ENCODE measurements at regions not wholly inside any gene's neighbourhood (a gene's known extent, or its start where the extent isn't known, plus 50 kb on each side); places are given as distances from the start of the nearest gene placed in this dataset.

DNA sequence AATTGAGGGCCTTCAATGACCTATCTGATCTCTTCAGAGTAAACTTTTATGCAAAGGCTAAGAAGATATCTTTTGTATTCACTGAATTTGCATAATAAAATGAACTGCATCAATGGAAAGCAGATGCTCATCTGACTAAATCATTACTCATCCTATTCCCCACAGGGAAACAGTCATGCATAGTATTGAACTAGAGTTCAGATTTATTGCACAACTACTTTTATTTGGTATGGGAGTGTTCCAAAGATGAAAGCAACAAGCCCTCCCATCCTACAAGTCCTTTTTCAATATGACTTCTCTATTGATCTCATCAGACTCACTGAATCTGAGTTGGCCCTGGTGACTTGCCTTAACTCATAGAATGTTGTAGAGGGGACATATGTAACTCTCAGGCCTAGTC lies 159.8 kb downstream of the KITLG start:
- peak; percentile 33 for TF ChIP-seq FOS (IDR thresholded peaks at IDR 0.05; ENCODE audit: borderline replicate concordance, insufficient read depth, low read length)
- TF ChIP-seq, protein P1, sequence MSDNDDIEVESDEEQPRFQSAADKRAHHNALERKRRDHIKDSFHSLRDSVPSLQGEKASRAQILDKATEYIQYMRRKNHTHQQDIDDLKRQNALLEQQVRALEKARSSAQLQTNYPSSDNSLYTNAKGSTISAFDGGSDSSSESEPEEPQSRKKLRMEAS (IDR thresholded peaks at IDR 0.05; ENCODE audit: insufficient read depth, insufficient read length), result no peak
- no peak overlapping the region for H3K4me3 ChIP-seq (replicated peaks in 1 of 3; ENCODE audit: insufficient read depth in 1 of 3, low read depth in 1 of 3, low read length in 3 of 3)
- POLR2A ChIA-PET, result no interaction called here
- H3K9me3 ChIP-seq (replicated peaks; ENCODE audit: control insufficient read depth, insufficient read depth, low read length), result no peaks in the 10 kb centered on the region
- CTCF ChIA-PET, result interaction anchor here (1.0 to 1.4 kb wide), 2 partner anchors 9 to 27 kb away, joined by 3 to 4 read pairs; no protein-coding TSS in a partner anchor
- H3K4me2 ChIP-seq (ENCODE audit: insufficient read depth, low read length), result no peak overlapping the region
- dilution Hi-C loops (cut with MboI; ENCODE audit: extremely low pct_ligation_motif_present, low sequenced_read_pairs) (no loop called here), intact Hi-C loops (cut with micrococcal nuclease) (no loop called here)
- H3K9me1 ChIP-seq (replicated peaks; ENCODE audit: control insufficient read depth, extremely low read depth, insufficient read depth, low read length), result no peaks in the 10 kb centered on the region
- FAIRE-seq (no peak), DNase-seq (ENCODE audit: low read depth, low spot score) (no peak)
- BruUV-seq (replicated peaks), result no TSS peak
- H3K27ac ChIP-seq (ENCODE audit: insufficient read depth, low read depth, low read length), result no peak overlapping the region
- H3K79me2 ChIP-seq (ENCODE audit: control insufficient read depth, insufficient read depth, low read length), result no peaks in the 10 kb centered on the region
- no peaks in the 10 kb centered on the region for H3K27me3 ChIP-seq (ENCODE audit: control insufficient read depth in 2 of 2, insufficient read depth in 2 of 2, low read length in 2 of 2)
- no peaks in the 10 kb centered on the region for H3K36me3 ChIP-seq (ENCODE audit: control insufficient read depth in 2 of 2, extremely low read depth in 1 of 2, insufficient read depth in 2 of 2, low read length in 2 of 2)
- H3K9ac ChIP-seq (replicated peaks; ENCODE audit: extremely low read depth, insufficient read depth, low read length), result no peak overlapping the region
- H3K4me1 ChIP-seq (ENCODE audit: control insufficient read depth, extremely low read depth, insufficient read depth, low read length), result no peaks in the 10 kb centered on the region
- no peaks in the 10 kb centered on the region for H4K20me1 ChIP-seq (replicated peaks; ENCODE audit: control insufficient read depth, extremely low read depth, insufficient read depth, low read length)
- no peak overlapping the region for H2AFZ ChIP-seq (ENCODE audit: low read depth, low read length)

DNA sequence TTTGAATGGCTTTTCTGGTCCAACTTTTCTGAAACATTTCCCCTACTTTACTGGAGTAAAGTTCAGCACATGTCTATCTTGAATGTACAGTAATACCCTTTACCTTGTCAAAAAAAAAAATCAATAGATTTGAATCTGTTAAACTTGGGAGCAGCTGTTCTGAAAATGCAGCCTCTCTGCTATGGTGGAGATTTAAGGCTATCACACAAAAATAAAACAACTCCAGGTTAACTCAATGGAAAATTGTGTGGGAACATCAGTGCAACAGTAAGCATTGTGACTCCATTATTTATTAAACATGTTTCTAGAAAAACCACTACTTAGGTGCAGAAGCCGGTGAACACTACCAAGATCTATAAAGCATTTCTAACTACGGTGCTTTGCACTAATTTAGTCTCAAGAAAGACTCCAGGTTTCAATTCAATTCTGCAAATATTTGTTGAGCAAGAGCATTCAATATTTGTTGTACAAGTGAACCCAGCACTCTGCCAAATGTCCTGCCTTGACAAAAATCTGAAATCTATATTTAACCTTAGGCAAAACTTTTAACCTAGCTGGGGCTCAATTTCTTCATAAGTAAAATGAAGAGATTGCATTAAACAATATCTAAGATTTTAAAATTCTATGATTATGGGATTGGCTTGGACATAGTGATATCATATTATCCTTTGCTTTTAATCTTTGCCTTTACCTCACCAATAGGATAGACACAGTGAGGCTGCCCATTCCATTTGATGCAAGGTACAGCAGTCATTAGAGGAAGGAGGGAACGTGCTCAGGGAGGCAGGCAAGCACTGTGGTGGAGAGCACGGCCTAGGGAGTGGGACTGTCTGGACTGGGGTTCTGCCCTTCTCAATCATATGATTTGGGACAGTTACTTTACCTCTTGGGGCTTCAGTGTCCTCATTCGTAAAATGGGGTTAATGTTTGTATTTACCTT lies 155.2 kb downstream of the KITLG start:
- H3K36me3 ChIP-seq (ENCODE audit: control insufficient read depth in 2 of 2, extremely low read depth in 1 of 2, insufficient read depth in 2 of 2, low read length in 2 of 2), result no peaks in the 10 kb centered on the region
- H4K20me1 ChIP-seq (replicated peaks; ENCODE audit: control insufficient read depth, extremely low read depth, insufficient read depth, low read length), result no peaks in the 10 kb centered on the region
- no peak for TF ChIP-seq EZH2 (IDR thresholded peaks at IDR 0.05; ENCODE audit: borderline replicate concordance, low read depth, low read length, severe bottlenecking)
- no peak for TF ChIP-seq JUN (IDR thresholded peaks at IDR 0.05; ENCODE audit: borderline replicate concordance, insufficient read depth, insufficient read length, low read depth)
- no peak for TF ChIP-seq MYC (IDR thresholded peaks at IDR 0.05; ENCODE audit: low read depth, low read length)
- TF ChIP-seq POLR2AphosphoS5 (IDR thresholded peaks at IDR 0.05; ENCODE audit: insufficient read depth, low read depth, low read length), result no peak
- no peak for TF ChIP-seq GATA2 (IDR thresholded peaks at IDR 0.05; ENCODE audit: insufficient read depth, insufficient read length, low read depth, low read length)
- no peak for TF ChIP-seq FOS (IDR thresholded peaks at IDR 0.05; ENCODE audit: borderline replicate concordance, insufficient read depth, low read length)
- TF ChIP-seq, protein P2, sequence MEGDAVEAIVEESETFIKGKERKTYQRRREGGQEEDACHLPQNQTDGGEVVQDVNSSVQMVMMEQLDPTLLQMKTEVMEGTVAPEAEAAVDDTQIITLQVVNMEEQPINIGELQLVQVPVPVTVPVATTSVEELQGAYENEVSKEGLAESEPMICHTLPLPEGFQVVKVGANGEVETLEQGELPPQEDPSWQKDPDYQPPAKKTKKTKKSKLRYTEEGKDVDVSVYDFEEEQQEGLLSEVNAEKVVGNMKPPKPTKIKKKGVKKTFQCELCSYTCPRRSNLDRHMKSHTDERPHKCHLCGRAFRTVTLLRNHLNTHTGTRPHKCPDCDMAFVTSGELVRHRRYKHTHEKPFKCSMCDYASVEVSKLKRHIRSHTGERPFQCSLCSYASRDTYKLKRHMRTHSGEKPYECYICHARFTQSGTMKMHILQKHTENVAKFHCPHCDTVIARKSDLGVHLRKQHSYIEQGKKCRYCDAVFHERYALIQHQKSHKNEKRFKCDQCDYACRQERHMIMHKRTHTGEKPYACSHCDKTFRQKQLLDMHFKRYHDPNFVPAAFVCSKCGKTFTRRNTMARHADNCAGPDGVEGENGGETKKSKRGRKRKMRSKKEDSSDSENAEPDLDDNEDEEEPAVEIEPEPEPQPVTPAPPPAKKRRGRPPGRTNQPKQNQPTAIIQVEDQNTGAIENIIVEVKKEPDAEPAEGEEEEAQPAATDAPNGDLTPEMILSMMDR (IDR thresholded peaks at IDR 0.05; ENCODE audit: extremely low read depth in 1 of 2, insufficient read depth in 1 of 2, low read depth in 1 of 2, low read length in 2 of 2), result no peak
- ChIA-PET POLR2A (interaction anchor here (0.6 kb wide), 1 partner anchor 48 kb away, joined by 4 read pairs; no protein-coding TSS in a partner anchor), CTCF (no interaction called here)
- H3K27ac ChIP-seq (ENCODE audit: insufficient read depth, low read depth, low read length), result no peak overlapping the region
- intact Hi-C loops (cut with micrococcal nuclease), result no loop called here
- no peaks in the 10 kb centered on the region for H3K27me3 ChIP-seq (ENCODE audit: control insufficient read depth in 2 of 2, insufficient read depth in 2 of 2, low read length in 2 of 2)
- no peaks in the 10 kb centered on the region for H3K79me2 ChIP-seq (ENCODE audit: control insufficient read depth, insufficient read depth, low read length)
- H2AFZ ChIP-seq (ENCODE audit: low read depth, low read length), result no peak overlapping the region
- no peak overlapping the region for H3K4me2 ChIP-seq (ENCODE audit: insufficient read depth, low read length)
- H3K4me3 ChIP-seq (replicated peaks in 1 of 3; ENCODE audit: insufficient read depth in 1 of 3, low read depth in 1 of 3, low read length in 3 of 3), result no peak overlapping the region
- H3K9me1 ChIP-seq (replicated peaks; ENCODE audit: control insufficient read depth, extremely low read depth, insufficient read depth, low read length), result no peaks in the 10 kb centered on the region
- H3K9me3 ChIP-seq (replicated peaks; ENCODE audit: control insufficient read depth, insufficient read depth, low read length), result no peaks in the 10 kb centered on the region
- dilution Hi-C loops (cut with MboI; ENCODE audit: extremely low pct_ligation_motif_present, low sequenced_read_pairs), result no loop called here
- H3K4me1 ChIP-seq (ENCODE audit: control insufficient read depth, extremely low read depth, insufficient read depth, low read length), result no peaks in the 10 kb centered on the region
- no peak for DNase-seq (ENCODE audit: low read depth, low spot score)
- no peak for FAIRE-seq
- H3K9ac ChIP-seq (replicated peaks; ENCODE audit: extremely low read depth, insufficient read depth, low read length), result no peak overlapping the region
- no TSS peak for BruUV-seq (replicated peaks)

Measured in endothelial cell of umbilical vein (primary cell).